SK-N-SH (cell line): ENCODE measurements at regions not wholly inside any gene's neighbourhood (a gene's known extent, or its start where the extent isn't known, plus 50 kb on each side); places are given as distances from the start of the nearest gene placed in this dataset.

Source experiments
- CTCF ChIP-seq: fragments of 200-600 bp; sonication (generic); IDR thresholded peaks from 2 replicates; pipeline ENCODE4 v1.6.1; 2017; ENCODE audit warnings: antibody characterized with exemption, mild to moderate bottlenecking, moderate library complexity
- ELF1 ChIP-seq: IDR thresholded peaks from 2 replicates; pipeline ENCODE4 v1.4.0; 2012
- EZH2phosphoT487 ChIP-seq: fragments of 200-600 bp; sonication (generic); IDR thresholded peaks from 2 replicates; pipeline ENCODE4 v1.6.1; 2017; ENCODE audit warnings: low read depth, mixed run types, mild to moderate bottlenecking, antibody characterized with exemption, moderate library complexity, borderline replicate concordance
- GABPA ChIP-seq: IDR thresholded peaks from 2 replicates; pipeline ENCODE4 v1.4.0; 2012; ENCODE audit warnings: low read depth, mild to moderate bottlenecking
- MAX ChIP-seq: IDR thresholded peaks from 2 replicates; pipeline ENCODE4 v1.4.0; 2012; ENCODE audit warnings: low read depth
- MXI1 ChIP-seq: IDR thresholded peaks from 2 replicates; pipeline ENCODE4 v1.6.1; 2012; ENCODE audit warnings: mild to moderate bottlenecking, low read depth, low read length, improper control_type of control experiment
- PBX3 ChIP-seq: IDR thresholded peaks from 2 replicates; pipeline ENCODE4; 2012
- RAD21 ChIP-seq: IDR thresholded peaks from 2 replicates; pipeline ENCODE4 v1.6.1; 2012; ENCODE audit warnings: mild to moderate bottlenecking, low read length
- REST ChIP-seq: IDR thresholded peaks from 2 replicates; pipeline ENCODE4 v1.6.1; 2012; ENCODE audit warnings: mild to moderate bottlenecking, low read depth, low read length, moderate library complexity
- TAF1 ChIP-seq: IDR thresholded peaks from 2 replicates; pipeline ENCODE4 v1.6.1; 2012; ENCODE audit warnings: low read depth, mild to moderate bottlenecking, low read length, moderate library complexity, borderline replicate concordance
- USF2 ChIP-seq: fragments of 150-350 bp; IDR thresholded peaks from 2 replicates; pipeline ENCODE4 v1.6.1; 2017; ENCODE audit warnings: antibody characterized with exemption, low read length, low read depth, borderline replicate concordance

GRCh38 chr2:147294825-147295392 lies 549.9 kb upstream of the ACVR2A start:
- TF ChIP-seq TAF1 (no peak), CTCF (no peak), PBX3 (no peak), MXI1 (no peak), REST (no peak), GABPA (no peak), EZH2phosphoT487 (no peak), RAD21 (no peak), MAX (no peak), ELF1 (no peak), USF2 (no peak)
